ENCODE measurements at regions not wholly inside any gene's neighbourhood (a gene's known extent, or its start where the extent isn't known, plus 50 kb on each side); places are given as distances from the start of the nearest gene placed in this dataset.

- DNase-seq (ENCODE audit: extremely low read depth, low read depth, low spot score) = no peak
Measured at GRCh38 chr1:244980605-244981004, 116.3 kb upstream of the HNRNPU start.

- DNase-seq (ENCODE audit: extremely low read depth, low read depth, low spot score) = no peak
Measured at GRCh38 chr1:244974550-244974949, 110.2 kb upstream of the HNRNPU start.

- DNase-seq (ENCODE audit: extremely low read depth, low read depth, low spot score) = no peak
Measured at GRCh38 chr1:244974106-244974505, 109.8 kb upstream of the HNRNPU start.

GRCh38 chr1:244971552-244972216 lies 107.3 kb upstream of the HNRNPU start:
- peak; percentile 37 for DNase-seq (ENCODE audit: extremely low read depth, low read depth, low spot score)

GRCh38 chr1:244970744-244971551 lies 106.6 kb upstream of the HNRNPU start:
- DNase-seq (ENCODE audit: extremely low read depth, low read depth, low spot score) = peak; percentile 47

GRCh38 chr1:244970236-244970743 lies 105.9 kb upstream of the HNRNPU start:
- DNase-seq (ENCODE audit: extremely low read depth, low read depth, low spot score) = no peak

GRCh38 chr1:244969355-244970235 lies 105.3 kb upstream of the HNRNPU start:
- DNase-seq (ENCODE audit: extremely low read depth, low read depth, low spot score) = peak; percentile 92

- DNase-seq (ENCODE audit: extremely low read depth, low read depth, low spot score) = no peak
Measured at GRCh38 chr1:244968881-244969280, 104.5 kb upstream of the HNRNPU start.

- DNase-seq (ENCODE audit: extremely low read depth, low read depth, low spot score) = peak; percentile 39
Measured at GRCh38 chr1:244968471-244968871, 104.1 kb upstream of the HNRNPU start.

- no peak for DNase-seq (ENCODE audit: extremely low read depth, low read depth, low spot score)
Measured at GRCh38 chr1:244967159-244967558, 102.8 kb upstream of the HNRNPU start.

- DNase-seq (ENCODE audit: extremely low read depth, low read depth, low spot score) = no peak
Measured at GRCh38 chr1:244965185-244966030, 101.1 kb upstream of the HNRNPU start.

GRCh38 chr1:244964112-244964971 lies 100.0 kb upstream of the HNRNPU start:
- no peak for DNase-seq (ENCODE audit: extremely low read depth, low read depth, low spot score)

GRCh38 chr1:244963231-244963826 lies 99.0 kb upstream of the HNRNPU start:
- DNase-seq (ENCODE audit: extremely low read depth, low read depth, low spot score) = no peak

GRCh38 chr1:244962130-244962529 lies 97.8 kb upstream of the HNRNPU start:
- no peak for DNase-seq (ENCODE audit: extremely low read depth, low read depth, low spot score)

GRCh38 chr1:244960904-244961303 lies 96.6 kb upstream of the HNRNPU start:
- DNase-seq (ENCODE audit: extremely low read depth, low read depth, low spot score) = no peak

GRCh38 chr1:244958593-244958992 lies 94.2 kb upstream of the HNRNPU start:
- DNase-seq (ENCODE audit: extremely low read depth, low read depth, low spot score) = no peak

GRCh38 chr1:244957525-244957924 lies 93.2 kb upstream of the HNRNPU start:
- no peak for DNase-seq (ENCODE audit: extremely low read depth, low read depth, low spot score)

- no peak for DNase-seq (ENCODE audit: extremely low read depth, low read depth, low spot score)
Measured at GRCh38 chr1:244957122-244957521, 92.8 kb upstream of the HNRNPU start.

- DNase-seq (ENCODE audit: extremely low read depth, low read depth, low spot score) = no peak
Measured at GRCh38 chr1:244955661-244956060, 91.3 kb upstream of the HNRNPU start.

All from glomerular endothelial cell (primary cell).